Endodermal cell (in vitro differentiated cells): ENCODE measurements at regions not wholly inside any gene's neighbourhood (a gene's known extent, or its start where the extent isn't known, plus 50 kb on each side); places are given as distances from the start of the nearest gene placed in this dataset.

Experiments used
- DNase-seq: peaks from one replicate; pipeline ENCODE4 v3.0.0-alpha.2; 2017
- H3K27ac ChIP-seq: 2 replicates; pipeline ENCODE4 v1.5.1; 2013; ENCODE audit warnings: mild to moderate bottlenecking, low read depth, low read length, moderate library complexity
- H3K27me3 ChIP-seq: 2 replicates; pipeline ENCODE4 v1.6.1; 2013; ENCODE audit warnings: mild to moderate bottlenecking, low read length, moderate library complexity; ENCODE audit not compliant: insufficient read depth, control insufficient read depth, poor library complexity, severe bottlenecking
- H3K36me3 ChIP-seq: 2 replicates; pipeline ENCODE4 v1.7.0; 2013; ENCODE audit warnings: mild to moderate bottlenecking, low read length, moderate library complexity; ENCODE audit not compliant: control insufficient read depth, insufficient read depth
- H3K4me1 ChIP-seq: one replicate; pipeline ENCODE4 v1.7.0; 2013; ENCODE audit warnings: low read length; ENCODE audit not compliant: control insufficient read depth, insufficient read depth
- H3K4me3 ChIP-seq: 2 replicates; pipeline ENCODE4 v1.5.1; 2013; ENCODE audit warnings: mild to moderate bottlenecking, low read length, moderate library complexity
- H3K9ac ChIP-seq: 2 replicates; pipeline ENCODE4 v1.6.1; 2013; ENCODE audit warnings: mild to moderate bottlenecking, low read length, moderate library complexity; ENCODE audit not compliant: poor library complexity, severe bottlenecking; ENCODE audit errors: extremely low read depth
- H3K9me3 ChIP-seq: 2 replicates; pipeline ENCODE4 v1.6.1; 2013; ENCODE audit warnings: mild to moderate bottlenecking, low read length, moderate library complexity; ENCODE audit not compliant: control insufficient read depth
- H3K27ac Mint-ChIP-seq: 2 replicates; pipeline ENCODE4 v1.8.0; 2020; ENCODE audit warnings: mixed read lengths
- H3K27me3 Mint-ChIP-seq: 2 replicates; pipeline ENCODE4 v1.8.0; 2021; ENCODE audit warnings: mild to moderate bottlenecking, mixed read lengths; ENCODE audit not compliant: insufficient read depth
- H3K36me3 Mint-ChIP-seq: 2 replicates; pipeline ENCODE4 v1.8.0; 2020; ENCODE audit warnings: low read depth, mixed read lengths
- H3K4me1 Mint-ChIP-seq: 2 replicates; pipeline ENCODE4 v1.8.0; 2020; ENCODE audit warnings: mixed read lengths
- H3K4me3 Mint-ChIP-seq: 2 replicates; pipeline ENCODE4 v1.8.0; 2020; ENCODE audit warnings: mild to moderate bottlenecking, moderate library complexity, mixed read lengths
- H3K9me3 Mint-ChIP-seq: 2 replicates; pipeline ENCODE4 v1.8.0; 2020; ENCODE audit warnings: mild to moderate bottlenecking, mixed read lengths
- WGBS, 2 experiments: methylation state at CpG; one replicate each; pipeline versions ENCODE4 v1.1.5 to v1.1.7; 2013; ENCODE audit warnings: missing lambda C conversion rate in 2 of 2, mixed read lengths in 1 of 2; ENCODE audit not compliant: insufficient coverage in 1 of 2, insufficient read length in 1 of 2; 5-methylcytosine and 5-hydroxymethylcytosine counted together
- TF ChIP-seq, protein P1 (sequence below): fragments of 200-600 bp; sonication (generic); conservative IDR thresholded peaks from 2 replicates; pipeline ENCODE4 v1.5.0; 2021; ENCODE audit warnings: antibody characterized with exemption, mild to moderate bottlenecking

DNA sequence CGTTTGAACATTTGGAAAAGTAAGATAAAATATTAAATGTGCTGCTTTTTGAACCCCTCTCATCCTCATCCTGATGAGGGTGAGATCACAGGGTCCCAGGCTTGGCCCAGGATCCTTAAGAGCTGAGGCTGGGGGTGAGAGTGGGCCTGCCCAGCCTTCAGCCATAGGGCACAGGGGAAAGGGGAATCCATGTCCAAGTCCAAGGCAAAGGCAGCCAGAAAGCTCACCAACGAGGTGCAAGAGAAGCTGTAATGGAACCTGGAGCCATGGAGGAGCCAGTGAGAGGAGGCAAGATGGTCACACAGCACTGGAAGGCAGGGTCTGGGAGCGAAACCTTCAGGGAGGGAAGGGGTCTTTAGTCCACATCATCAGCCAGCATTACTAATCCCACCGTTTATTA lies 191.9 kb downstream of the RRAGC start:
- H3K27ac ChIP-seq = no peak overlapping the region
- no peaks in the 10 kb centered on the region for H3K36me3 ChIP-seq
- no peaks in the 10 kb centered on the region for H3K4me1 Mint-ChIP-seq
- no peaks in the 10 kb centered on the region for H3K9me3 ChIP-seq
- WGBS, 2 experiments = 80 to 87% methylated on average over 2 to 4 of the region's 4 CpGs
- no peak overlapping the region for H3K27ac Mint-ChIP-seq
- peaks cover 50% of the 10 kb centered on the region for H3K27me3 ChIP-seq
- no peak overlapping the region for H3K4me3 Mint-ChIP-seq
- H3K9ac ChIP-seq = no peak overlapping the region
- no peaks in the 10 kb centered on the region for H3K36me3 Mint-ChIP-seq
- H3K4me3 ChIP-seq = no peak overlapping the region
- peaks cover 63% of the 10 kb centered on the region for H3K27me3 Mint-ChIP-seq
- DNase-seq = no peak
- H3K9me3 Mint-ChIP-seq = peaks cover 10% of the 10 kb centered on the region
- H3K4me1 ChIP-seq = no peaks in the 10 kb centered on the region
- TF ChIP-seq, protein P1, sequence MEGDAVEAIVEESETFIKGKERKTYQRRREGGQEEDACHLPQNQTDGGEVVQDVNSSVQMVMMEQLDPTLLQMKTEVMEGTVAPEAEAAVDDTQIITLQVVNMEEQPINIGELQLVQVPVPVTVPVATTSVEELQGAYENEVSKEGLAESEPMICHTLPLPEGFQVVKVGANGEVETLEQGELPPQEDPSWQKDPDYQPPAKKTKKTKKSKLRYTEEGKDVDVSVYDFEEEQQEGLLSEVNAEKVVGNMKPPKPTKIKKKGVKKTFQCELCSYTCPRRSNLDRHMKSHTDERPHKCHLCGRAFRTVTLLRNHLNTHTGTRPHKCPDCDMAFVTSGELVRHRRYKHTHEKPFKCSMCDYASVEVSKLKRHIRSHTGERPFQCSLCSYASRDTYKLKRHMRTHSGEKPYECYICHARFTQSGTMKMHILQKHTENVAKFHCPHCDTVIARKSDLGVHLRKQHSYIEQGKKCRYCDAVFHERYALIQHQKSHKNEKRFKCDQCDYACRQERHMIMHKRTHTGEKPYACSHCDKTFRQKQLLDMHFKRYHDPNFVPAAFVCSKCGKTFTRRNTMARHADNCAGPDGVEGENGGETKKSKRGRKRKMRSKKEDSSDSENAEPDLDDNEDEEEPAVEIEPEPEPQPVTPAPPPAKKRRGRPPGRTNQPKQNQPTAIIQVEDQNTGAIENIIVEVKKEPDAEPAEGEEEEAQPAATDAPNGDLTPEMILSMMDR = no peak

DNA sequence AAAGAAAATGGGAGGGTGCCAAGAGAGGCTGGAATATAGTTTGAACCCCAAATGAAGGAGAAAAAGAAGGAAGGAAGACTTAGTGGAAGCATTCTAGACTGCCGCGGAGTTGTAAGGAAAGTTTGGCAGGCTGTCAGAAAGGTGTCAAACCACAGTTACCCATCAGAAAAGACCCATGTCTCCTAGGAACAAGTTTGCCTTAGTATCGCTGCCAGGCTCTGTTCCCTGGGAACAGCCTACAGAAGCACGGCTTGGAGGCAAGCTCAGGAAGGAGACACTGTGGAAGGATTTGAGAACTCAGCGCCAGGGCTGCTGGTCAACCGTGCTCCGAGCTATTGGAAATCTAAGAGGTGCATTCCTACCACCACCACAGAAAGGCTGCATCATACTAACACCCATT lies 197.4 kb downstream of the RRAGC start:
- whole genome bisulfite sequencing, 2 experiments = 91 to 92% methylated on average over 6 to 7 of the region's 7 CpGs
- Mint-ChIP-seq H3K27ac (no peak overlapping the region), H3K27me3 (peaks cover 49% of the 10 kb centered on the region), H3K4me3 (no peak overlapping the region), H3K4me1 (no peaks in the 10 kb centered on the region), H3K36me3 (no peaks in the 10 kb centered on the region), H3K9me3 (peaks cover 21% of the 10 kb centered on the region)
- DNase-seq = peak; percentile 14
- H3K27me3 ChIP-seq = peaks cover 26% of the 10 kb centered on the region
- H3K9me3 ChIP-seq = peaks cover 6% of the 10 kb centered on the region
- TF ChIP-seq, protein P1 = no peak
- H3K4me3 ChIP-seq = no peak overlapping the region
- H3K4me1 ChIP-seq = no peaks in the 10 kb centered on the region
- no peak overlapping the region for H3K27ac ChIP-seq
- no peaks in the 10 kb centered on the region for H3K36me3 ChIP-seq
- H3K9ac ChIP-seq = no peak overlapping the region

DNA sequence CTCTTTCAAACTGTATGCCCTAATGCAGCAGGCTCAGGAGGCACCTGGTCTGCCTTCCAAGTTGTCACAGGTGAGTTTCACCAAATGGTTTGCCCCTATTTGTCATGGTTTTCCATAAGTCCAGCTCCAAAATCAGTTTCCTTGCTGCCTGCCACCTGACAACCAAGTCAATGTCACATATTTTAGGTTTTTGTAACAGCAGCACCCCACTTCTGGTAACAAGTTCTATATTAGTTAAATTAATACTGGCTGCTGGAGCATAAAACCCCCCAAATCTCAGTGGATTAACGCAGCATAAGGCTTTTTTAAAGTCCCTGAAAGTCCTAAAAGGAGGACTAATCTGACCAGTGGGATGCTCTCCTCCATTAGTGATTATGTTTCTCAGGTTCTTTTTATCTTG lies 200.7 kb downstream of the RRAGC start:
- TF ChIP-seq, protein P1 = no peak
- Mint-ChIP-seq H3K4me3 (no peak overlapping the region), H3K27ac (no peak overlapping the region), H3K36me3 (no peaks in the 10 kb centered on the region), H3K4me1 (no peaks in the 10 kb centered on the region), H3K27me3 (peaks cover 66% of the 10 kb centered on the region), H3K9me3 (peaks cover 11% of the 10 kb centered on the region)
- H3K9me3 ChIP-seq = peaks cover 6% of the 10 kb centered on the region
- H3K9ac ChIP-seq = no peak overlapping the region
- 80 to 82% methylated on average over 1 of the region's 1 CpG for WGBS, 2 experiments
- DNase-seq = no peak
- no peak overlapping the region for H3K27ac ChIP-seq
- H3K27me3 ChIP-seq = peaks cover 22% of the 10 kb centered on the region
- no peak overlapping the region for H3K4me3 ChIP-seq
- H3K36me3 ChIP-seq = no peaks in the 10 kb centered on the region
- H3K4me1 ChIP-seq = no peaks in the 10 kb centered on the region
